ENCODE measurements at regions not wholly inside any gene's neighbourhood (a gene's known extent, or its start where the extent isn't known, plus 50 kb on each side); places are given as distances from the start of the nearest gene placed in this dataset.

DNA sequence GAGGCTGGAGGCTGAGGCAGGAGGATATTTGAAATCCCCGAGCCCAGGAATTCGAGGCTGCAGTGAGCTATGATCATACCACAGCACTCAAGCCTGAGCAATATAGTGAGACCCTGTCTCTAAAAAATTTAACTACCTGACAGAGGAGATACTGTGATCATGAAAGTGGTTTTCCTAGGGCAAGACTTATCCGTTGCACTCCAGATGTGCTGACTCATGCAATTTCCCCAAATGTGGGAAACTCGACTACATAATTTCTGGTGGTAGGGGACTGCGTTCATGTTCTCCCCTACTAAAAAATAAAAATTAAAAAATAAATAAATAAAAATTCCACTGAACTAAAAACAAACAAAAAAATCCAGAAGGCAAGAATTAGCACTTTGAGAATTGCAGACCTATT lies 271.7 kb downstream of the SHQ1 start:
- TF ChIP-seq, protein P1, sequence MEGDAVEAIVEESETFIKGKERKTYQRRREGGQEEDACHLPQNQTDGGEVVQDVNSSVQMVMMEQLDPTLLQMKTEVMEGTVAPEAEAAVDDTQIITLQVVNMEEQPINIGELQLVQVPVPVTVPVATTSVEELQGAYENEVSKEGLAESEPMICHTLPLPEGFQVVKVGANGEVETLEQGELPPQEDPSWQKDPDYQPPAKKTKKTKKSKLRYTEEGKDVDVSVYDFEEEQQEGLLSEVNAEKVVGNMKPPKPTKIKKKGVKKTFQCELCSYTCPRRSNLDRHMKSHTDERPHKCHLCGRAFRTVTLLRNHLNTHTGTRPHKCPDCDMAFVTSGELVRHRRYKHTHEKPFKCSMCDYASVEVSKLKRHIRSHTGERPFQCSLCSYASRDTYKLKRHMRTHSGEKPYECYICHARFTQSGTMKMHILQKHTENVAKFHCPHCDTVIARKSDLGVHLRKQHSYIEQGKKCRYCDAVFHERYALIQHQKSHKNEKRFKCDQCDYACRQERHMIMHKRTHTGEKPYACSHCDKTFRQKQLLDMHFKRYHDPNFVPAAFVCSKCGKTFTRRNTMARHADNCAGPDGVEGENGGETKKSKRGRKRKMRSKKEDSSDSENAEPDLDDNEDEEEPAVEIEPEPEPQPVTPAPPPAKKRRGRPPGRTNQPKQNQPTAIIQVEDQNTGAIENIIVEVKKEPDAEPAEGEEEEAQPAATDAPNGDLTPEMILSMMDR (IDR thresholded peaks at IDR 0.05; ENCODE audit: extremely low read depth in 1 of 2, insufficient read depth in 1 of 2, low read depth in 1 of 2, low read length in 2 of 2), result no peak
- no peak for TF ChIP-seq POLR2AphosphoS5 (IDR thresholded peaks at IDR 0.05; ENCODE audit: insufficient read depth, low read depth, low read length)
- TF ChIP-seq EZH2 (IDR thresholded peaks at IDR 0.05; ENCODE audit: borderline replicate concordance, low read depth, low read length, severe bottlenecking), result no peak
- no peak for TF ChIP-seq JUN (IDR thresholded peaks at IDR 0.05; ENCODE audit: borderline replicate concordance, insufficient read depth, insufficient read length, low read depth)
- no peak for TF ChIP-seq FOS (IDR thresholded peaks at IDR 0.05; ENCODE audit: borderline replicate concordance, insufficient read depth, low read length)
- TF ChIP-seq POLR2A (IDR thresholded peaks at IDR 0.05; ENCODE audit: low read depth, low read length), result no peak
- TF ChIP-seq MYC (IDR thresholded peaks at IDR 0.05; ENCODE audit: low read depth, low read length), result no peak
- TF ChIP-seq, protein P2, sequence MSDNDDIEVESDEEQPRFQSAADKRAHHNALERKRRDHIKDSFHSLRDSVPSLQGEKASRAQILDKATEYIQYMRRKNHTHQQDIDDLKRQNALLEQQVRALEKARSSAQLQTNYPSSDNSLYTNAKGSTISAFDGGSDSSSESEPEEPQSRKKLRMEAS (IDR thresholded peaks at IDR 0.05; ENCODE audit: insufficient read depth, insufficient read length), result no peak

Measured in endothelial cell of umbilical vein (primary cell).